Transverse colon (tissue), 4 donors: ENCODE measurements at regions not wholly inside any gene's neighbourhood (a gene's known extent, or its start where the extent isn't known, plus 50 kb on each side); places are given as distances from the start of the nearest gene placed in this dataset.

ENCODE experiments used
- DNase-seq: peaks from one replicate; pipeline ENCODE4 v3.0.0-alpha.2; 2019
- H3K27ac ChIP-seq, 4 donors: fragments of 200-600 bp; sonication (generic); 2 replicates each; pipeline ENCODE4 v1.5.1; 2016 to 2018; ENCODE audit warnings: inconsistent platforms in 4 of 4
- H3K27me3 ChIP-seq: fragments of 200-600 bp; sonication (generic); 2 replicates; pipeline ENCODE4 v1.5.1; 2017; ENCODE audit warnings: inconsistent platforms
- H3K36me3 ChIP-seq, 4 donors: fragments of 200-600 bp; sonication (generic); 2 replicates each; pipeline ENCODE4 v1.5.1; 2017 to 2019; ENCODE audit warnings: inconsistent platforms in 4 of 4
- H3K4me1 ChIP-seq, 4 donors: fragments of 200-600 bp; sonication (generic); 2 replicates each; pipeline ENCODE4 v1.5.1; 2017 to 2020; ENCODE audit warnings: inconsistent platforms in 4 of 4
- H3K4me3 ChIP-seq, 4 donors: fragments of 200-600 bp; sonication (generic); 1 replicate in 1 of 4; 2 replicates in 3 of 4; pipeline versions ENCODE4 v1.5.1 to v1.6.1; 2017 to 2019; ENCODE audit warnings: inconsistent platforms in 4 of 4
- H3K9me3 ChIP-seq, 2 donors: fragments of 200-600 bp; sonication (generic); 2 replicates each; pipeline ENCODE4 v1.5.1; 2017 to 2019; ENCODE audit warnings: inconsistent platforms in 2 of 2
- EP300 ChIP-seq: sonication (generic); formaldehyde crosslinking; IDR thresholded peaks from one replicate; pipeline ENCODE4 v1.6.1; 2017; ENCODE audit warnings: antibody characterized with exemption, low read depth
- POLR2A ChIP-seq: fragments of 450-650 bp; IDR thresholded peaks from one replicate; pipeline ENCODE4 v1.6.1; 2016; ENCODE audit warnings: antibody characterized with exemption, mild to moderate bottlenecking, moderate library complexity
- POLR2AphosphoS5 ChIP-seq, 3 donors: sonication (generic); formaldehyde crosslinking; IDR thresholded peaks; one replicate each; pipeline ENCODE4 v1.6.1; 2016; ENCODE audit warnings: antibody characterized with exemption in 3 of 3
- WGBS, 2 donors: methylation state at CpG; one replicate each; pipeline ENCODE4 v1.1.5; 2018; ENCODE audit warnings: low coverage in 1 of 2; 5-methylcytosine and 5-hydroxymethylcytosine counted together
- in situ Hi-C, 4 donors: fragments of 200-750 bp; cut with MboI; loops; one replicate each; pipeline versions ENCODE4 v1.15.0 to v1.15.1; 2017; ENCODE audit warnings: low sequenced_read_pairs in 3 of 4, low pct_ligation_motif_present in 1 of 4, low pct_unique_long_range_greater_than_20kb in 1 of 4
- intact Hi-C: fragments of 100-400 bp; cut with DNase I; formaldehyde crosslinking; loops from one replicate; pipeline ENCODE4 v1.15.1; 2023; ENCODE audit warnings: low total_unique reads
- TF ChIP-seq, protein P1 (sequence below), 5 experiments: fragments of 200-600 bp in 3 of 5; fragments of 450-650 bp in 2 of 5; sonication (generic) in 3 of 5; IDR thresholded peaks; 1 replicate in 2 of 5; 2 replicates in 3 of 5; pipeline ENCODE4 v1.5.1; 2016 to 2017; ENCODE audit warnings: antibody characterized with exemption in 5 of 5, inconsistent platforms in 3 of 5, mild to moderate bottlenecking in 2 of 5, moderate library complexity in 1 of 5

DNA sequence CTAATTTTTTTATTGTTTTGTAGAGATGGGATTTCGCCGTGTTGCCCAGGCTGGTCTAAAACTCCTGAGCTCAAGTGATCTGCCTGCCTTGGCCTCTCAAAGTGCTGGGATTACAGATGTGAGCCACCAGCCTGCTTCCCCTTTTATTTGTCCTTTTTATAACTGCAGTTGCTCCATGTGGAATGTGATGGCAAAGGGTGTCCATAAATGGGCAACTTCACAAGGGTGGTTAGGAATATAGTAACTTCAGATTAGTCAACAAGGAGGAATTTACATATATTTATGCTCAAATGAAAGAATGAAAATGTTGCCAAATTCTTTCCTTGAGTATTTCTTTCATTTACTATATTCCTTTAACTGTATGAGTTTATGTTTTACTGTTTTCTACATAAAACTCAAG is 182.9 kb downstream of the BACH1 start:
- no peaks in the 10 kb centered on the region for H3K36me3 ChIP-seq
- H3K9me3 ChIP-seq = no peaks in the 10 kb centered on the region
- DNase-seq = no peak
- in situ Hi-C loops = loop anchor here in 1 of 4 donors (25.0 kb wide), 1 partner anchor 356 kb away; no protein-coding TSS in a partner anchor
- TF ChIP-seq POLR2A = no peak
- intact Hi-C loops = no loop called here
- no peaks in the 10 kb centered on the region for H3K4me1 ChIP-seq
- no peaks in the 10 kb centered on the region for H3K27me3 ChIP-seq
- no peak overlapping the region for H3K4me3 ChIP-seq
- WGBS, 2 donors = 92 to 100% methylated on average over 2 of the region's 2 CpGs
- no peak overlapping the region for H3K27ac ChIP-seq

- in situ Hi-C loops = loop anchor here in 1 of 4 donors (25.0 kb wide), 1 partner anchor 351 kb away; no protein-coding TSS in a partner anchor
Observed at GRCh38 chr21:29486306-29486807, 187.6 kb downstream of the BACH1 start.

More at GRCh38 chr21:29486306-29486807, 187.6 kb downstream of the BACH1 start:
- Histone ChIP-seq H3K27me3 (no peaks in the 10 kb centered on the region), H3K36me3 (no peaks in the 10 kb centered on the region), H3K4me1 (no peaks in the 10 kb centered on the region), H3K4me3 (no peak overlapping the region), H3K27ac (no peak overlapping the region), H3K9me3 (no peaks in the 10 kb centered on the region)
- intact Hi-C loops = no loop called here
- TF ChIP-seq, protein P1, sequence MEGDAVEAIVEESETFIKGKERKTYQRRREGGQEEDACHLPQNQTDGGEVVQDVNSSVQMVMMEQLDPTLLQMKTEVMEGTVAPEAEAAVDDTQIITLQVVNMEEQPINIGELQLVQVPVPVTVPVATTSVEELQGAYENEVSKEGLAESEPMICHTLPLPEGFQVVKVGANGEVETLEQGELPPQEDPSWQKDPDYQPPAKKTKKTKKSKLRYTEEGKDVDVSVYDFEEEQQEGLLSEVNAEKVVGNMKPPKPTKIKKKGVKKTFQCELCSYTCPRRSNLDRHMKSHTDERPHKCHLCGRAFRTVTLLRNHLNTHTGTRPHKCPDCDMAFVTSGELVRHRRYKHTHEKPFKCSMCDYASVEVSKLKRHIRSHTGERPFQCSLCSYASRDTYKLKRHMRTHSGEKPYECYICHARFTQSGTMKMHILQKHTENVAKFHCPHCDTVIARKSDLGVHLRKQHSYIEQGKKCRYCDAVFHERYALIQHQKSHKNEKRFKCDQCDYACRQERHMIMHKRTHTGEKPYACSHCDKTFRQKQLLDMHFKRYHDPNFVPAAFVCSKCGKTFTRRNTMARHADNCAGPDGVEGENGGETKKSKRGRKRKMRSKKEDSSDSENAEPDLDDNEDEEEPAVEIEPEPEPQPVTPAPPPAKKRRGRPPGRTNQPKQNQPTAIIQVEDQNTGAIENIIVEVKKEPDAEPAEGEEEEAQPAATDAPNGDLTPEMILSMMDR (IDR thresholded peaks at IDR 0.05) = no peak
- TF ChIP-seq POLR2AphosphoS5 (IDR thresholded peaks at IDR 0.05) (no peak), POLR2A (no peak), EP300 (no peak)
- DNase-seq = no peak
